ENCODE measurements at regions not wholly inside any gene's neighbourhood (a gene's known extent, or its start where the extent isn't known, plus 50 kb on each side); places are given as distances from the start of the nearest gene placed in this dataset.
A peak's percentile ranks its signal among the peaks of the same experiment; 100 is the strongest.
"Not testable (repeated sequence)": the region's sequence is repeated elsewhere in the genome, so short reads cannot be mapped to it uniquely, and the experiment has no call there.

DNA sequence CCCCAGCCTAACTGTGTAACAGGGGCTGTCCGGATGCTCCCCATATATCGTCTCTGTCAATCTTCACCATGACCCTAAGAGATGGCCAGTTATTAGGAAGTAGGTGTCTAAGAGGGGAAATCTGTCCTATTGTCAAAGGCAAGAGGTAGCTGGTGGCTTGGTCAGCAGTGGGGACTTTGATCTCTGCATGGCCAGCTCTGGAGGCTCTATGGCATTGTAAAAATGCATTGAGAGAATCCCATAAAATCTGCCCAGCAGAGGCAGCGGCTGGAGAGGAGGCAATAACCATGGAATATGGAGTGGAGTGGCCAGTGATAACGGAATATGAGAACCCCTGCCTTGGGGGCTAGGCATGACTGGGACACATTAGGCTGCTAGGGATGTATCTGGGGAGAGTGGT is 88.8 kb downstream of the MRM1 start:
- Histone ChIP-seq H3K4me1 (ENCODE audit: low read depth) (no peaks in the 10 kb centered on the region), H3K4me3 (no peak overlapping the region), H3K9me3 (ENCODE audit: low read depth) (no peaks in the 10 kb centered on the region), H3K27ac (no peak overlapping the region), H3K27me3 (no peaks in the 10 kb centered on the region), H3K36me3 (no peaks in the 10 kb centered on the region)
- TF ChIP-seq, protein P1, sequence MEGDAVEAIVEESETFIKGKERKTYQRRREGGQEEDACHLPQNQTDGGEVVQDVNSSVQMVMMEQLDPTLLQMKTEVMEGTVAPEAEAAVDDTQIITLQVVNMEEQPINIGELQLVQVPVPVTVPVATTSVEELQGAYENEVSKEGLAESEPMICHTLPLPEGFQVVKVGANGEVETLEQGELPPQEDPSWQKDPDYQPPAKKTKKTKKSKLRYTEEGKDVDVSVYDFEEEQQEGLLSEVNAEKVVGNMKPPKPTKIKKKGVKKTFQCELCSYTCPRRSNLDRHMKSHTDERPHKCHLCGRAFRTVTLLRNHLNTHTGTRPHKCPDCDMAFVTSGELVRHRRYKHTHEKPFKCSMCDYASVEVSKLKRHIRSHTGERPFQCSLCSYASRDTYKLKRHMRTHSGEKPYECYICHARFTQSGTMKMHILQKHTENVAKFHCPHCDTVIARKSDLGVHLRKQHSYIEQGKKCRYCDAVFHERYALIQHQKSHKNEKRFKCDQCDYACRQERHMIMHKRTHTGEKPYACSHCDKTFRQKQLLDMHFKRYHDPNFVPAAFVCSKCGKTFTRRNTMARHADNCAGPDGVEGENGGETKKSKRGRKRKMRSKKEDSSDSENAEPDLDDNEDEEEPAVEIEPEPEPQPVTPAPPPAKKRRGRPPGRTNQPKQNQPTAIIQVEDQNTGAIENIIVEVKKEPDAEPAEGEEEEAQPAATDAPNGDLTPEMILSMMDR (IDR thresholded peaks at IDR 0.05; ENCODE audit: low read depth, low read length) = no peak
- DNase-seq (ENCODE audit: low read depth in 1 of 2, low spot score in 1 of 2) = no peak

DNA sequence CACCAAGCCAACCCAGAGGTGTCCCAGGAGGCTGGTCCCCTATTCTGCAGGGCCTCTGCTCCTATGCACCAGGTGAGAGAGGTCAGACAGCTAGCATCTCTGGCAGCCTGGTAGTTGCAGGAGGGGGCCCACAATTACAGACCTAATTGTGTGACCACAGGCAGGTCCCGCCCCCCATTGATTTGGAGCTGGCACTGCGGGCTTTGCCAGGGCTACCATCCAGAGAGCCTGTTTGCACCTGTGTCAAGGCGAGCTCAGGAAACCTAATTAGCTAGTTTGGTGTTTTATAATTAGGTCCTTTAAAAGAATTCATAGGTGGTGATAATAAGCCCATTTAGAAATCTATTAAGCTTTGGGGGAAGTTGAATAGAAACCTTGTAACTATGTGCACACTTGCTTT is 90.2 kb downstream of the MRM1 start:
- Histone ChIP-seq H3K9me3 (ENCODE audit: low read depth) (no peaks in the 10 kb centered on the region), H3K36me3 (no peaks in the 10 kb centered on the region), H3K4me1 (ENCODE audit: low read depth) (no peaks in the 10 kb centered on the region), H3K27me3 (no peaks in the 10 kb centered on the region), H3K27ac (no peak overlapping the region), H3K4me3 (no peak overlapping the region)
- no peak for DNase-seq (ENCODE audit: low read depth in 1 of 2, low spot score in 1 of 2)
- TF ChIP-seq, protein P1 (IDR thresholded peaks at IDR 0.05; ENCODE audit: low read depth, low read length) = no peak

DNA sequence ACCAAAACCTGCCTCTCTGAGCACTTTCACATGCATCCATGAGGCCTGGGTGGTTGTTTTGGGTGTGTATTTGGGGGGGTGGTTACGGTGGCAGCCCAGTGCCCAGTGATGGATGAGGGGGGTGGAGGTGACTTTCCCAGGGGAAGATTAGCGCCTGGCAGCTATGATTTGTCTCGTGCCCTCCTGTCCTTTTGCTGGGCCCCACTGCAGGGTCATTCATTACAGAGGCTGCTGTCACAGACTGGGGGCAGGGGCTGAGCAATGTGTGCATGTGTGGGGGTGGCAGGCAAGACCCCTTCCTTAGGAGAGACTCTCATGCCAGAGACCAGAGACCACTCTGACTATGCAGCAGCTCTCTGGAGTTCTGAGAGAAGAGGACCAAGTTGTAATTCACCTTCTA is 93.7 kb downstream of the MRM1 start:
- H3K27ac ChIP-seq = no peak overlapping the region
- H3K4me1 ChIP-seq (ENCODE audit: low read depth) = no peaks in the 10 kb centered on the region
- no peaks in the 10 kb centered on the region for H3K36me3 ChIP-seq
- H3K27me3 ChIP-seq = peaks cover 8% of the 10 kb centered on the region
- H3K9me3 ChIP-seq (ENCODE audit: low read depth) = no peaks in the 10 kb centered on the region
- no peak overlapping the region for H3K4me3 ChIP-seq
- DNase-seq (ENCODE audit: low read depth in 1 of 2, low spot score in 1 of 2) = no peak
- TF ChIP-seq, protein P1 (IDR thresholded peaks at IDR 0.05; ENCODE audit: low read depth, low read length) = no peak

DNA sequence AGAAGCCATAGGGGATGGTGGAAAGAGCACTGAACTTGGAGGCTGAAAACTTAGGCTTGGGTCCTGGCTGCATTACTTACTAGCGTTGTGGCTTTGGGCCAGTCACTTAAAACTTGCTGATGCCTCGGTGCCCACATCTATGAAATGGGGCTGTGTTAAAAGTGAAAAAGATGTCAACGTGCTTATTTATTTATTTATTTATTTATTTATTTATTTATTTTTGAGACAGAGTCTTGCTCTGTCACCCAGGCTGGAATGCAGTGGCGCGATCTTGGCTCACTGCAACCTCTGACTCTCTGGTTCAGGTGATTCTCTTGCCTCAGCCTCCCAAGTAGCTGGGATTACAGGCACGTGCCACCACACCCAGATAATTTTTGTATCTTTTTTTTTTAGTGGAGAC is 94.3 kb downstream of the MRM1 start:
- H3K27me3 ChIP-seq = peaks cover 13% of the 10 kb centered on the region
- not testable (repeated sequence) for H3K4me3 ChIP-seq; H3K4me1 ChIP-seq (ENCODE audit: low read depth); H3K9me3 ChIP-seq (ENCODE audit: low read depth); DNase-seq (ENCODE audit: low read depth in 1 of 2, low spot score in 1 of 2); H3K27ac ChIP-seq; H3K36me3 ChIP-seq

DNA sequence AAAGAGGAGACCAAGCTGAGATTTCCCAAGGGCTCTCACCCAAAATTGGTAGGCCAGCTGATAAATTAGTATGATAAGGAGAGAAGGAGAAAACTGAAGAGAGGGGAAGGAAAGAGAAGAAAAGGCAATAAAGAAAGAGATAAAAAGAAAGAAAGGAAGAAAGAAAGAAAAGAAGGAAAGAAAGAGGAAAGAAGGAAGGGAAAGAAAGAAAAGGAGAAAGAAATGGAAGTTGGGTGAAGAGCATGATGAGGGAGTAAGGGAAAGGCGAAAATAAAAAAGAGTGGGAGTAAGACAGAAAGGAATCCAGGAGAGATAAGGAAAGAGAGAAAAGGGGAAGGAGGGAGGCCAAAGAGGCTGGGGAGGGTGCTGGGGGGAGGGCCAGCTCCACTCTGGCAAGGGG is 95.4 kb downstream of the MRM1 start:
- no peaks in the 10 kb centered on the region for H3K36me3 ChIP-seq
- H3K4me1 ChIP-seq (ENCODE audit: low read depth) = no peaks in the 10 kb centered on the region
- H3K9me3 ChIP-seq (ENCODE audit: low read depth) = no peaks in the 10 kb centered on the region
- no peak overlapping the region for H3K4me3 ChIP-seq
- no peak for DNase-seq (ENCODE audit: low read depth in 1 of 2, low spot score in 1 of 2)
- H3K27me3 ChIP-seq = peaks cover 24% of the 10 kb centered on the region
- TF ChIP-seq, protein P1 (IDR thresholded peaks at IDR 0.05; ENCODE audit: low read depth, low read length) = no peak
- H3K27ac ChIP-seq = no peak overlapping the region

DNA sequence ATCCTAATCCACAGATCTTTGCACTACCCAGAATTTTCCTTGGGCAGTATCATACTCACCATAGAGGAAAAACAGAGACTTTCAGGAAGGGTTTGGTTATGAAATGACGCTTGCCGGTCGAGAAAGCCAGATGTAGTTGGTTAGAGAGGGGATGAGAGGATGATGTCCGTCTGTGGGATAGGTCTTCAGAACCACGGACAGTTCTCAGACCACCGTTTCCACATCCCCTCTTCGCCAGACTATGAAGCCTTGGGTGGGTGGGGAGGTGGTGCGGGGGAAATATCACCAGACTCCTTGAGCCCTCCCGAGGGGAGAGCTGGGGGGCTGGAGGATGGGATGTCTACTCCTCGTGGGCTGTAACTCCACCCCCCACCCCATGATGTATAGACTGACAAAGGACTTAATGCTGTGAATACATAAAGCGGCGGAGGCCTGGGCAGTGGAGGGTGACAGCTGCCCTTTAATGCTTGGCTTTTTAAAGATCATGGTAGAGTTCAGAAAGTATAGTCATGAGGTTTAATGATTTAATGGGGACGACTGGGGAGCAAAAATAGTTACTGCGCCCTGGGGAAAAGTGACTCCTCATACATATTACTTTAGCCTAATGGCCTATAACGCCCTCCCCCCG is 96.6 kb downstream of the MRM1 start:
- no peaks in the 10 kb centered on the region for H3K4me1 ChIP-seq (ENCODE audit: low read depth)
- no peaks in the 10 kb centered on the region for H3K36me3 ChIP-seq
- peak; percentile 29 to 71 for DNase-seq (ENCODE audit: low read depth in 1 of 2, low spot score in 1 of 2)
- no peak overlapping the region for H3K4me3 ChIP-seq
- H3K27ac ChIP-seq = no peak overlapping the region
- H3K27me3 ChIP-seq = peaks cover 36% of the 10 kb centered on the region
- TF ChIP-seq, protein P1 (IDR thresholded peaks at IDR 0.05; ENCODE audit: low read depth, low read length) = no peak
- no peaks in the 10 kb centered on the region for H3K9me3 ChIP-seq (ENCODE audit: low read depth)

Measured in cardiac muscle cell (in vitro differentiated cells and primary cell).